ENCODE measurements at regions not wholly inside any gene's neighbourhood (a gene's known extent, or its start where the extent isn't known, plus 50 kb on each side); places are given as distances from the start of the nearest gene placed in this dataset.

DNA sequence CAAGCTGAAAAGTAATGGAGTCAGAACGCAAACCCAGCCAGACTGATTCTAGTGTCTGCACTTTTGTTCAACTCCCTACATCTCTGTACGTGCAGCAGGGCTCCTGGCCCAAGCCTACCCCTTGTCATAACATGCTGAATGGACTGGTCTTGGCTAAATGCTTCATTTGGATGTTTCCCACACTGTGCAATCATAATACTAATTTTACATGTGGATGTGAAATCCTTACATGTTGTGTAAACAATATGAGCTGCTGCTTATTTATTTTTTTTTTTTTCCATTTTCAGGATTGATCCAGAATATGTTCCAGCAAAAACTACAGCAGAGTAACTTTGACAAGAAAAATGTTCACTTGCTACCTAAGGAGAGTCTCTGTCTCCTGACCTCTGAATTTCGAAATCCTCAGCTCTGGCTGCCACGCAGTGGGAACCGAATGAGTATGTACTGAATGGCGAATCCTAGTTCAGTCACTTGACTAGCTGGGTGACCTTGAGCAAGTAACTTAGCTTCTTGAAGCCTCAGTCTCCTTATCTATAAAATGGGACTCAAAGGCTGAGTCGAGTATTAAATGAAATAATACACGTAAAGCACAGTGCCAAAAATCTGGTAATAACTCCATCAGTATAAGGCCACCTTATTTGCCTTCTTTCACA is 133.4 kb downstream of the EHF start:
- no peak for DNase-seq
- Mint-ChIP-seq H3K9me3 (peaks cover 2% of the 10 kb centered on the region), H3K36me3 (ENCODE audit: low read depth) (peaks cover 36% of the 10 kb centered on the region), H3K27ac (no peak overlapping the region), H3K4me3 (no peak overlapping the region), H3K27me3 (ENCODE audit: insufficient read depth) (no peaks in the 10 kb centered on the region), H3K4me1 (no peaks in the 10 kb centered on the region)
- no peaks in the 10 kb centered on the region for H3K9me3 ChIP-seq (ENCODE audit: control insufficient read depth, low read length)
- TF ChIP-seq, protein P1, sequence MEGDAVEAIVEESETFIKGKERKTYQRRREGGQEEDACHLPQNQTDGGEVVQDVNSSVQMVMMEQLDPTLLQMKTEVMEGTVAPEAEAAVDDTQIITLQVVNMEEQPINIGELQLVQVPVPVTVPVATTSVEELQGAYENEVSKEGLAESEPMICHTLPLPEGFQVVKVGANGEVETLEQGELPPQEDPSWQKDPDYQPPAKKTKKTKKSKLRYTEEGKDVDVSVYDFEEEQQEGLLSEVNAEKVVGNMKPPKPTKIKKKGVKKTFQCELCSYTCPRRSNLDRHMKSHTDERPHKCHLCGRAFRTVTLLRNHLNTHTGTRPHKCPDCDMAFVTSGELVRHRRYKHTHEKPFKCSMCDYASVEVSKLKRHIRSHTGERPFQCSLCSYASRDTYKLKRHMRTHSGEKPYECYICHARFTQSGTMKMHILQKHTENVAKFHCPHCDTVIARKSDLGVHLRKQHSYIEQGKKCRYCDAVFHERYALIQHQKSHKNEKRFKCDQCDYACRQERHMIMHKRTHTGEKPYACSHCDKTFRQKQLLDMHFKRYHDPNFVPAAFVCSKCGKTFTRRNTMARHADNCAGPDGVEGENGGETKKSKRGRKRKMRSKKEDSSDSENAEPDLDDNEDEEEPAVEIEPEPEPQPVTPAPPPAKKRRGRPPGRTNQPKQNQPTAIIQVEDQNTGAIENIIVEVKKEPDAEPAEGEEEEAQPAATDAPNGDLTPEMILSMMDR (conservative IDR thresholded peaks at IDR 0.05): no peak
- H3K27ac ChIP-seq (ENCODE audit: low read depth, low read length): no peak overlapping the region
- 95 to 98% methylated on average over 7 to 8 of the region's 8 CpGs for WGBS, 2 experiments (ENCODE audit: insufficient coverage in 1 of 2, insufficient read length in 1 of 2)
- H3K4me3 ChIP-seq (ENCODE audit: low read length): no peak overlapping the region
- H3K9ac ChIP-seq (ENCODE audit: extremely low read depth, low read length, poor library complexity, severe bottlenecking): no peak overlapping the region
- H3K27me3 ChIP-seq (ENCODE audit: control insufficient read depth, insufficient read depth, low read length, poor library complexity, severe bottlenecking): no peaks in the 10 kb centered on the region
- no peaks in the 10 kb centered on the region for H3K4me1 ChIP-seq (ENCODE audit: control insufficient read depth, insufficient read depth, low read length)
- peaks cover 15% of the 10 kb centered on the region for H3K36me3 ChIP-seq (ENCODE audit: control insufficient read depth, insufficient read depth, low read length)

DNA sequence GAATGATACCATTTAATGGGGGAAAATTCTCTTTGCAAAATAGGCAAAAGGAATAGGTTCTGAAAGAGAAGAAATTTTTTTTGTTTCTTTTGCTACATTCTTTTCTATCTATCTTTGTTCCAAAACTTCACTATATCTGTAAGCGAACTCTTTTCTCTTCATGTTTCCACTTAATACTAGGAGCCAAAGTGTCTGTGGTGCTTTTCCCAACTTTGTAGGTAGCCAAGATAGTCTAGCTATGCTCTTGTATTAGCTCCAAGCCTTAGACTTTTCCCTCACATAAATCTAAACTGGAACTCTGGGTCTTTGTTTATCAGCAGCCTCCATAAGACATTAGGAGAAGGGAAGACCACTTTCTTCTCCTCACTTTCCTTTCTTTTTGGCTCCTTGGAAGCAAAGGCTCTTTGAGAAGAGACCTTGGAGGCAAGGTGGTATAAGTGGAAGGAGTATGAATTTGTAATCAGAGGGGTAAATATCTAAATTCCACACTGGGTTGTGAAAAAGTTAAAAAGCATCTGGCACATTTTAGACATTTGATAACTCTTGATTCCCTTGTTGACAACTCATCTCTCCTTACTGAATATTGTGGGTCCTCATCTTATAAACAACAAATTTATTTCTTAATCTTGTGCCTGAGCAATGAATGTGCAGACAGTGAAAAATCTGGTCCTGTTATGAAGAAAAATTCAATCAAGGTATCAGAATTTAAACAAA is 130.0 kb downstream of the EHF start:
- Histone ChIP-seq H3K27me3 (ENCODE audit: control insufficient read depth, insufficient read depth, low read length, poor library complexity, severe bottlenecking) (no peaks in the 10 kb centered on the region), H3K9ac (ENCODE audit: extremely low read depth, low read length, poor library complexity, severe bottlenecking) (no peak overlapping the region), H3K9me3 (ENCODE audit: control insufficient read depth, low read length) (no peaks in the 10 kb centered on the region), H3K4me1 (ENCODE audit: control insufficient read depth, insufficient read depth, low read length) (no peaks in the 10 kb centered on the region), H3K4me3 (ENCODE audit: low read length) (no peak overlapping the region), H3K27ac (ENCODE audit: low read depth, low read length) (no peak overlapping the region), H3K36me3 (ENCODE audit: control insufficient read depth, insufficient read depth, low read length) (peaks cover 10% of the 10 kb centered on the region)
- Mint-ChIP-seq H3K4me3 (no peak overlapping the region), H3K4me1 (no peaks in the 10 kb centered on the region), H3K27me3 (ENCODE audit: insufficient read depth) (no peaks in the 10 kb centered on the region), H3K36me3 (ENCODE audit: low read depth) (peaks cover 22% of the 10 kb centered on the region), H3K27ac (no peak overlapping the region), H3K9me3 (no peaks in the 10 kb centered on the region)
- TF ChIP-seq, protein P1 (conservative IDR thresholded peaks at IDR 0.05): no peak
- no peak for DNase-seq
- WGBS, 2 experiments (ENCODE audit: insufficient coverage in 1 of 2, insufficient read length in 1 of 2): 94 to 100% methylated on average over 1 of the region's 1 CpG

DNA sequence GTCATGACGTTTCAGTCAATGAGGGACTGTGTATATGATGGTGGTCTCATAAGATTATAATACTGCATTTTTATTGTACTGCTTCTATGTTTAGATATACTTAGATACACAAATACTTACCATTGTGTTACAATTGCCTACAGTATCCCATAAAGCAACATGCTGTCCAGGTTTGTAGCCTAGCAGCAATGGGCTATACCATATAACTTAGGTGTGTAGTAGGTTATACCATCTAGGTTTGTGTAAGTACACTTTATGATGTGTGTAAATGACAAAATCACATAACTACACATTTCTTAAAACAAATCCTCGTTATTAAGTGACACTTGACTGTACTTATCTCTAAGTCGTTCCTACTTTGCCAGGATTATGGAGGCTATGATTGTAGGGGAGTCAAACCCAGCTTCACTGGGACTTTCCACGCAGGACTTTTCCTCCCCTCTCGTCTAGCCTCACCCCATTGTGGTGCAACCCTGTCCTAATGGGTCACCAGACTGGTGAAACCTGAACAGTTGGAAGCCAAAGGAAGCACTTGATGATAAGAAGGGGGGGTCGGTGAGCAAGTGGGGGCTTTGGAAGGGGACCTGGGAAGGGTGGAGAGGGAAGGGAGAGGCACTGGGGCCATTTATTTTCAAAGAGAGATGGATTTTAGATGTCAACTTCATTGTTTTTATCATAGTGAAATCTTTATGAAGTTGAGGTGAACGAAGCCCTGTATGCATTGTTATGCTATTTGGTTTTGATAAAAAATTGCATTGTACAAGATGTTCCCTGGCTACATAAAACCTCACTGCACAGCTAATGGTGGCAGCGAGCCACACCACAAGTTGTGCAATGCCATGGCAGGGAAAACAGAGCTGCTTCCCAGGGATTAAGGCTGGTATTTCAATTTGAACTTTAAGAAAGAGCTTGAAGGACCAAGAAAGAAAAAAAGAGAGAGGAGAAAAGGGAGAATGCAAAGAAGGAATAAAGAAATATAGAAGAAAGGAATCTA is 129.1 kb downstream of the EHF start:
- no peak overlapping the region for H3K4me3 Mint-ChIP-seq
- no peaks in the 10 kb centered on the region for H3K9me3 ChIP-seq (ENCODE audit: control insufficient read depth, low read length)
- 92 to 100% methylated on average over 5 to 8 of the region's 8 CpGs for WGBS, 2 experiments (ENCODE audit: insufficient coverage in 1 of 2, insufficient read length in 1 of 2)

More for the DNA sequence above, 129.1 kb downstream of the EHF start:
- Histone ChIP-seq H3K27me3 (ENCODE audit: control insufficient read depth, insufficient read depth, low read length, poor library complexity, severe bottlenecking) (no peaks in the 10 kb centered on the region), H3K4me3 (ENCODE audit: low read length) (no peak overlapping the region), H3K4me1 (ENCODE audit: control insufficient read depth, insufficient read depth, low read length) (peaks cover 7% of the 10 kb centered on the region), H3K36me3 (ENCODE audit: control insufficient read depth, insufficient read depth, low read length) (peaks cover 7% of the 10 kb centered on the region), H3K27ac (ENCODE audit: low read depth, low read length) (no peak overlapping the region), H3K9ac (ENCODE audit: extremely low read depth, low read length, poor library complexity, severe bottlenecking) (no peak overlapping the region)
- peaks cover 14% of the 10 kb centered on the region for H3K36me3 Mint-ChIP-seq (ENCODE audit: low read depth)
- H3K9me3 Mint-ChIP-seq: no peaks in the 10 kb centered on the region
- TF ChIP-seq, protein P1 (conservative IDR thresholded peaks at IDR 0.05): no peak
- no peaks in the 10 kb centered on the region for H3K27me3 Mint-ChIP-seq (ENCODE audit: insufficient read depth)
- no peak for DNase-seq
- peaks cover 4% of the 10 kb centered on the region for H3K4me1 Mint-ChIP-seq
- H3K27ac Mint-ChIP-seq: no peak overlapping the region
